Stimulated activated CD8-positive, alpha-beta memory T cell treated with anti-CD3 and anti-CD28 coated beads, Interleukin-4, amount 100 ng/mL, for 4 hours (primary cell): ENCODE measurements at regions not wholly inside any gene's neighbourhood (a gene's known extent, or its start where the extent isn't known, plus 50 kb on each side); places are given as distances from the start of the nearest gene placed in this dataset.

Source experiments
- DNase-seq, 2 donors: peaks; one replicate each; pipeline ENCODE4 v3.0.0-alpha.2; 2020; ENCODE audit warnings: low read depth in 2 of 2, low spot score in 1 of 2

DNA sequence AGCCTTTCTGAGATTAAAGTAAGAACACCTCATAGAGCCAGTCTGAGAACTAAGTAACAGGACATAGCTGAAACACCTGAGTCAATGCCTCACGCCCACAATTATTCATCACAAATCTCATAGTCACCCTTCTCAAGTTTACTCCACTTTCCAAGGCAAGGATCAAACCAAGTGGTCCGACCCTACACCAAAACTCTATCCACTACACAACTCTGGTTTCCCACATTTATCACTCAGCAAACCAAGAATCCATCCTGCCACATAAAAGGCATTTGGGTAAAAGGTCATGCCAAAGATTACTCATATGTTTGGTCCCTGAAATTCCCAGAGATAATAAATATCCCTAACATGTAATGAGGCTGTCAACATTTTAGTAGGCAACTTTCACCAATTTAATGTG lies 144.1 kb downstream of the RPAP3 start:
- no peak for DNase-seq

DNA sequence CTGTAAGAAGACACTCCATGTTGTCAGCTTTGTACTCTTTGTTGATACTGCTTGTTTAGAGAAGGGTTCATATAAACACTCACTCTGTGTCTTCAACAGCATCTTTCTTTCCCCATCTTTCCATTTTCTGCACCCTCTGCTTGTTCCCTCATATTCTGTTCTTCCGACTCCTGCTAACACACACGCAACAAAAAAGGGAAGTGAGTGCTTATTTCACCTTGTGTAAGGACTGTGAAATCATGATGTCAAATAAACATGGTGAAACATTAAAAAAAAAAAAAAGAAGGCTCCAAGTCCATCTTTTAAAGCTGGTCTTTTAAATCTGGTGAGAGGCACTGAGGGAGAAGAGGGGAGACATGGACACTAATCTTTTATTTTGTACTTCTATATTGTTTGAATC lies 145.4 kb downstream of the RPAP3 start:
- DNase-seq: no peak

DNA sequence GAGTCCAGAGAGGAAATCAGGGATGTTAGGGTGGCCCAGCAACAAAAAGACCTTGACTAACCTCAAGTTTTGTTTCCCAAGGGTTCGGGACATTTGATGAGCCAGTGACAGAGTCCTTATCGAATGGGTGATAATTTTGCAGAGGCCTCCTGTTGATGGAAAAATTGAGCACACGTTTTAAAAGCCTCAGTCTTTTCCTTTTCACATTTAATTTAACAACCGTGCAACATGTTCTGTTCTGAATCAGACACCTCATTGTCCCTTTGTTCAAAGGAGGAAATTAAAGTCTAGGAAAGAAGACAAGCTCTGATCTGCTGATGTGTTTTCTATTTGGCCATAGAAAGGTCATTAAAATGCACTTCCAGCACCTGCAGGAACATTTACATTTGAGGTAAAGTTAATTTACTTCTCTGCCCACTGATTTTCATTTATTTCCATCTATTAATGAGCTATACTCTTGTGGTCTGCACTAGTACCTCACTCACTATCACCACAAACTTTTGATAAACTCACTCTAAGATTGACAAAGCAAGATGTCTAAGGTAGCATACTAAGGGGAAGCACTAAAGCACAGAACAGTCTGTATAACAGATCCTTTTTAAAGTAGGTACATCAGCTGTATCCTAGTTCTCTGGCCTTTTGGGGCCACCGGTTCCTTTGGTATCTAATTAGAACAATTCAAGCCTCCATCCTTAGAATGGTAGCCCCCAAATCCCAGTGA lies 147.0 kb downstream of the RPAP3 start:
- no peak for DNase-seq

DNA sequence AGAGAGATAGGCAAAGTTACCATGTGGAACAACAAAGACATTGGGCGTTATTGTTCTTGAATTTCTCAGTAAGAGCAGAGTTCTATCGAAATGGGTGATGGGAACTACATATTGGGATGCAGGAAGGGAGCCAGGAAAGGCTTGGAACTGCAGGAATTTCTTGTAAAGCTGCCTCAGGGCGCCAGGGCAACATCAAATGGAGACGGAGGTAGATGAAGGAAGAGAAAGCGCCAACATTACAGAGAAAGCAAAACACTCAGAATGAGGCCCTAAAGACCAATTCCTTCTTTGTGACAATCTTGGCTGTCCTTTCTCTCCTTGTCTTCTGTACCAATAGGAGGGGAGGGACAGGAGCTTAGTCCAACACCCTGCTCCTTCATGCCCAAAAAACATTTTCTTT lies 148.4 kb downstream of the RPAP3 start:
- DNase-seq: no peak

- no peak for DNase-seq
Measured at GRCh38 chr12:47556261-47557030, 149.4 kb downstream of the RPAP3 start.

GRCh38 chr12:47554046-47554653 lies 151.7 kb downstream of the RPAP3 start:
- DNase-seq: no peak

GRCh38 chr12:47553266-47553665 lies 152.6 kb downstream of the RPAP3 start:
- DNase-seq: no peak

- no peak for DNase-seq
Measured at GRCh38 chr12:47551426-47551851, 154.4 kb downstream of the RPAP3 start.

DNA sequence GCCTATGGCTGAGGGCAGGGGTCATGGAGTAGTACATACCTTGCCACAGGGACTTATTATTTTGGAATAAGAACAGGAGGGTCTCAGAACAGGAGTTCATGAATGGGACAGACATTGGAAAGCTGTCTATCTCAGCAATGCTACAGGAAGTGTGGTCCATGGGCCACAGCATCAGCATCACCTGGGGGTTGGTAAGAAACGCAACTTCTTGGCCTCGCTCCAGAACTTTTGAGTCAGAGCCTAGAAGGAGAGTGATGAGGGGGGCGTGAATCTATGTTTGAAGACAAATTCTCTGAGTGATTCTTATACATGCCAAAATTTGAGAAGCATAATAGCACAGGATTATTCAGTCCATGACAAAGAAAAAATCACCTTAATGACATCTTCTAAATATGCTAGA lies 156.6 kb downstream of the RPAP3 start:
- DNase-seq: no peak

DNA sequence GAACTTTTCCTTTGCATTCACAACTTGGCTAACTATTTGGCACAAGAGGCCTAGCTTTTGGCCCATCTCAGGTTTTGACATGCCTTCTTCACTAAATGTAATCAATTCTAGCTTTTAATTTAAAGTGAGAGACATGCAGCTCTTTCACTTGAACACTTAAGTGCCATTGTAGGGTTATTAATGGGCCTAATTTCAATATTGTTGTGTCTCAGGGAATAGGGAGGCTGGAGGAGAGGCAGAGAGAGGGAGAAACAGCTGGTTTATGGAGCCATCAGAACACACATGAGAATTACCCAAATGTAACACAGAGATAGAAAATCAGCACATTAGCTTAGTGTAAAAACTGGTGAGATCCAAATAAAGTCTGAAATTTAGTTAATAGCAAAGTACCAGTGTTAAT lies 157.4 kb downstream of the RPAP3 start:
- no peak for DNase-seq

DNA sequence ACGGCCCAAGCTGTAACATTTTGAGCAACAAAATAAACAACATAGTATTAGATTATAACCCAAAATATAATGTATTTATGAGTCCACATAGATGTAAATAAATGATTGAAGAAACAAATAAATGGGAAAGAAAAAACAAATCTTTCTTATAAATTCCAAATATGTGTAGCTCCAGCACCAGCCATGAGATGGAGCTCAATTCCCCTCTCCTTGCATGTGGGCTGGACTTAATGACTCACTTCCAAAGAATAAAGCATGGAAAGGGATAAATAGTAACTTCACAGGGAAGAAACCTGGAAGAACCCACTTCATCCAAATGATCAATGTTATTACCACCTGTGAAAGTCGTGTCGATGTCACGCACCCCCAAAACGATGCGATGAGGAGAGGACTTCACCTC lies 158.8 kb downstream of the RPAP3 start:
- no peak for DNase-seq

DNA sequence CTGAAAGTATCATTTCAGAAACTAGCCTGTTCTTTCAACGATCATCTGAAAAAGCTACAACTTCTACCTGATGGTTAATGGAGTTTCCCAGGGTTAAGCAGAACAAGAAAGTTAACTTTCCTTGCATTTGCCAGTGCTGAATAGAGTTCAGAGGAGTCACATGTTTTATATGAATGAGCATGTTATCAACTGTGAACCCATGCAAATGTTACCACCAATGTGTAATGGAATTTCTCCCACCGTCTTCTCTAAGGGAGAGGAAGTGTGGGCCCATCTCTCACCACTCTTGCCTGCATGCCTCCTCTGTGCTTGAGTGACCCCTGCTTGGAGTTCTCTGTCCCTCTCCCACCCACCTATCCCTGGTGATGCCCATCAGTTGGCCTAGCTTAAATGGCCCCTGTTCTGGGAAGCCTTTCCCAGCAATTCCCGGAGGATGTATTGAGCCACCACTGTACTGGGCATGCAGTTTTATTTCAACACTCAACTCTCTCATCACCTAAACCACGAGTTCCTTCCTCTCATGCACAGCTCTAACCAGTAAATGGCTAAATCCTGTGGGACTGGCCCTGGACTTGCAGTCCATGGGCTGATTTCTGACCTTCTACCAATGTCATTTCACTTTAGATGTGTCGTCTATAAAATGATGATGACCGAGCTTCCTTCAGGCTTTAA lies 159.8 kb downstream of the RPAP3 start:
- DNase-seq: no peak

DNA sequence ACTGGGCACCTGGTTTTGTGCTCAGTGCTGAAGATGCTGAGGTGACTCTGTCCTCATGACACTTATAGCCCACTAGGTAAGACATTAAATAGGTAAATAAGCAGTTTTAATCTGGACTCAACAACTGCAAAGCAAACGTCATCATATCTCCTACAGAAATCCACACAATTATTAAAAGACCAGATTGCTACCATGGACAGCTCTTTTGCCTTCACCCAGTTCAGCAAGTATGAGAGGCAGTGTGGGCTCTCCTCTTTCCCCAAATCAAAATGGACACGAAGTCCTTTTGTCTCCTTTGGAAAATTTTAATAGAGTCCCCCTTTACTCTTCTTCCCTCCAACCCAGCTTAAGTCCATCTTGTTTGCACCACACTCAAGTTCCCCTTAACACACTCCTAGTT lies 171.1 kb downstream of the RPAP3 start:
- DNase-seq: no peak

DNA sequence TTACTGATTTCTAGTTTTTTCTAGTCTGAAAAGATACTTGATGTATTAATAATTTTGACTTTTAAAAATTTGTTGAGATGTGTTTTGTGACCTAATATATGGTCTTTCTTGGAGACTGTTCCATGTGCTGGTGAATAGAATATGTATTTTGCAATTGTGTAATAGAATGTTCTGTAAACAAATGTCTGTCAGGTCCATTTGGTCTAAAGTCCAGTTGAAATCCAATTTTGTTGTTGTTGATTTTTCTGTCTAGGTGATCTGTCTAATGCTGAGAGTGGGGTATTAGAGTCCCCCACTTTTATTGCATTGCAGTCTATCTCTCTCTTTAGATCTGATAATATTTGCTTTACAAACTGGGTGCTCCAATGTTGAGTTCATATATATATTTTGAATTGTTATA lies 175.8 kb downstream of the RPAP3 start:
- no peak for DNase-seq

DNA sequence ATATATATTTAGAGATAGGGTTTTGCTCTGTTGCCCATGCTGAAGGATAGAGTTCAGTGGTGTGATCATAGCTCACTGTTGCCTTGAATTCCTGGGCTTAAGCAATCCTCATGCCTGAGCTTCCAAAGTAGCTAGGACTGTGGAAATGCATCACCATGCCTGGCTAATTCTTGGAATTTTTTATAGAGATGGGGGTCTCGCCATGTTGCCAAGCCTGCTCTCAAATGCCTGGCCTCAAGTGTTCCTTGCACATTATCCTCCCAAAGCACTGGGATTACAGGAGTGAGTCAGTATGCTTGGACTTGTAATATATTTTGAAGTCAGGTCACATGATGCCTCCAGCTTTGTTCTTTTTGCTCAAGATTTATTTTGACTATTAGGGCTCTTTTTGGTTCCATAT lies 178.0 kb downstream of the RPAP3 start:
- DNase-seq: no peak

DNA sequence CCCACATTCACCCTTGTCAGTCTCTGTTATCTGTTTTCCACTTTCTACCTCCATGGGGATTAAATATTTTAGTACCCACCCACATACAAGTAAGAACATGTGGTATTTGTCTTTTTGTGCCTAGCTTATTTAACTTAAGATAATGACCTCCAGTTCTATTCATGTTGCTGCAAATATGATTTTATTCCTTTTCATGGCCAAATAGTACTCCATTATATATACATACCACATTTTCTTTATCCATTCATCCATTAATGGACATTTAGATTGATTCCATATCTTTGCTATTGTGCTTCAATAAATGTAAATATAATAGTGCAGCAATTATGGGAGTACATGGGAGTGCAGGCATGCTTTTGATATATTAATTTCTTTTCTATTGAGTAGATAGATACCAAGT lies 185.8 kb downstream of the RPAP3 start:
- no peak for DNase-seq

- no peak for DNase-seq
Measured at GRCh38 chr12:47517122-47517521, 188.7 kb downstream of the RPAP3 start.

DNA sequence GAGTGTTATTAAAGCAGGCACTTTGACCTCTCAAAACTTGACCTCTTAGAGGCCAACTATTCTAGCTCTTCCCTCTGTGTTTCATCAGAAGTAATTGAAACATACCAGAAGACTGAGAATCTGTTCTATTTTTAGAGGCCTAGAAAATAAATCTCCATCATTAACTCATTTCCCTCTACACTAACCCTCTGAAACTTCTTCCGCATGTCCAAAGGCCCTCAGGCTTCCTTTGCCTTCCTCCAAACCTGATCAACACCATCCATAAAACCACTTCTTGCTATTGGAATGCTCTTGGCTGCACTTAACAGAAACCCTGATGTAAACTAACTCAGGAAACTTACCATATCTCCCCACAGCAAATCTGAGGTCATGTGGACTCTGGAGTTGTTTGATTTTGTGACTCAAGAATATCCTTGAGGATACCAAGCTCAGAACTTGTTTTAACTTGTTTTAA lies 196.4 kb downstream of the RPAP3 start:
- no peak for DNase-seq

GRCh38 chr12:47507221-47507620 lies 198.6 kb downstream of the RPAP3 start:
- no peak for DNase-seq

GRCh38 chr12:47504775-47505446 lies 200.9 kb downstream of the RPAP3 start:
- no peak for DNase-seq

GRCh38 chr12:47493801-47494200 lies 212.0 kb downstream of the RPAP3 start:
- no peak for DNase-seq
